HG03045 (cell line): ENCODE measurements at regions not wholly inside any gene's neighbourhood (a gene's known extent, or its start where the extent isn't known, plus 50 kb on each side); places are given as distances from the start of the nearest gene placed in this dataset.

Experiments used
- ATAC-seq: cut with Tn5 transposase; IDR thresholded peaks from one replicate; pipeline ENCODE4 v1.9.1; 2021; ENCODE audit warnings: mild to moderate bottlenecking, moderate library complexity; ENCODE audit not compliant: unreplicated experiment

- no peak for ATAC-seq
Observed at GRCh38 chr4:11271263-11271662, 157.4 kb downstream of the HS3ST1 start.

- no peak for ATAC-seq
Observed at GRCh38 chr4:11268149-11268548, 160.5 kb downstream of the HS3ST1 start.

- no peak for ATAC-seq
Observed at GRCh38 chr4:11264841-11265240, 163.9 kb downstream of the HS3ST1 start.

- no peak for ATAC-seq
Observed at GRCh38 chr4:11264346-11264745, 164.3 kb downstream of the HS3ST1 start.

GRCh38 chr4:11263208-11263607 is 165.5 kb downstream of the HS3ST1 start:
- no peak for ATAC-seq

GRCh38 chr4:11261066-11261850 is 167.4 kb downstream of the HS3ST1 start:
- no peak for ATAC-seq

GRCh38 chr4:11259837-11260236 is 168.9 kb downstream of the HS3ST1 start:
- ATAC-seq, result no peak

- no peak for ATAC-seq
Observed at GRCh38 chr4:11252149-11252548, 176.5 kb downstream of the HS3ST1 start.

- ATAC-seq, result no peak
Observed at GRCh38 chr4:11250510-11250909, 178.2 kb downstream of the HS3ST1 start.

- ATAC-seq, result no peak
Observed at GRCh38 chr4:11232015-11232414, 196.7 kb downstream of the HS3ST1 start.

- ATAC-seq, result no peak
Observed at GRCh38 chr4:11230866-11231265, 197.8 kb downstream of the HS3ST1 start.

GRCh38 chr4:11228530-11228929 is 200.2 kb downstream of the HS3ST1 start:
- no peak for ATAC-seq

GRCh38 chr4:11223311-11223710 is 205.4 kb downstream of the HS3ST1 start:
- ATAC-seq, result no peak

GRCh38 chr4:11218692-11219091 is 210.0 kb downstream of the HS3ST1 start:
- ATAC-seq, result no peak

- ATAC-seq, result no peak
Observed at GRCh38 chr4:11216520-11216919, 212.2 kb downstream of the HS3ST1 start.

GRCh38 chr4:11214281-11214680 is 214.4 kb downstream of the HS3ST1 start:
- no peak for ATAC-seq

- no peak for ATAC-seq
Observed at GRCh38 chr4:11209826-11210225, 218.9 kb downstream of the HS3ST1 start.

- no peak for ATAC-seq
Observed at GRCh38 chr4:11201256-11201655, 227.4 kb downstream of the HS3ST1 start.

- no peak for ATAC-seq
Observed at GRCh38 chr4:11198516-11199305, 230.0 kb downstream of the HS3ST1 start.

GRCh38 chr4:11197631-11198341 is 230.9 kb downstream of the HS3ST1 start:
- no peak for ATAC-seq

- no peak for ATAC-seq
Observed at GRCh38 chr4:11196927-11197522, 231.7 kb downstream of the HS3ST1 start.
